ENCODE measurements at regions not wholly inside any gene's neighbourhood (a gene's known extent, or its start where the extent isn't known, plus 50 kb on each side); places are given as distances from the start of the nearest gene placed in this dataset.

- no peak for TF ChIP-seq CTCF (IDR thresholded peaks at IDR 0.05; ENCODE audit: insufficient read depth, low read depth, low read length, missing control alignments)
- H3K4me3 ChIP-seq (ENCODE audit: low read length), result no peak overlapping the region
- no peak for DNase-seq (ENCODE audit: low read depth)
Measured at GRCh38 chr13:67557118-67557517, 327.0 kb upstream of the PCDH9 start.

GRCh38 chr13:67554746-67555452 is 324.8 kb upstream of the PCDH9 start:
- DNase-seq (ENCODE audit: low read depth), result no peak
- TF ChIP-seq CTCF (IDR thresholded peaks at IDR 0.05; ENCODE audit: insufficient read depth, low read depth, low read length, missing control alignments), result no peak
- no peak overlapping the region for H3K4me3 ChIP-seq (ENCODE audit: low read length)

- H3K4me3 ChIP-seq (ENCODE audit: low read length), result no peak overlapping the region
- no peak for DNase-seq (ENCODE audit: low read depth)
- no peak for TF ChIP-seq CTCF (IDR thresholded peaks at IDR 0.05; ENCODE audit: insufficient read depth, low read depth, low read length, missing control alignments)
Measured at GRCh38 chr13:67554286-67554685, 324.1 kb upstream of the PCDH9 start.

GRCh38 chr13:67549331-67549730 is 319.2 kb upstream of the PCDH9 start:
- peak; percentile 63 for DNase-seq (ENCODE audit: low read depth)
- no peak overlapping the region for H3K4me3 ChIP-seq (ENCODE audit: low read length)
- TF ChIP-seq CTCF (IDR thresholded peaks at IDR 0.05; ENCODE audit: insufficient read depth, low read depth, low read length, missing control alignments), result no peak

GRCh38 chr13:67538906-67539305 is 308.8 kb upstream of the PCDH9 start:
- no peak for DNase-seq (ENCODE audit: low read depth)
- no peak overlapping the region for H3K4me3 ChIP-seq (ENCODE audit: low read length)

GRCh38 chr13:67520886-67521285 is 290.8 kb upstream of the PCDH9 start:
- DNase-seq (ENCODE audit: low read depth), result no peak
- no peak for TF ChIP-seq CTCF (IDR thresholded peaks at IDR 0.05; ENCODE audit: insufficient read depth, low read depth, low read length, missing control alignments)
- H3K4me3 ChIP-seq (ENCODE audit: low read length), result no peak overlapping the region

More at GRCh38 chr13:67538906-67539305, 308.8 kb upstream of the PCDH9 start:
- no peak for TF ChIP-seq CTCF (IDR thresholded peaks at IDR 0.05; ENCODE audit: insufficient read depth, low read depth, low read length, missing control alignments)

GRCh38 chr13:67519356-67519755 is 289.2 kb upstream of the PCDH9 start:
- no peak for TF ChIP-seq CTCF (IDR thresholded peaks at IDR 0.05; ENCODE audit: insufficient read depth, low read depth, low read length, missing control alignments)
- no peak for DNase-seq (ENCODE audit: low read depth)
- no peak overlapping the region for H3K4me3 ChIP-seq (ENCODE audit: low read length)

Data from epithelial cell of esophagus (primary cell).